ENCODE measurements at regions not wholly inside any gene's neighbourhood (a gene's known extent, or its start where the extent isn't known, plus 50 kb on each side); places are given as distances from the start of the nearest gene placed in this dataset.

DNA sequence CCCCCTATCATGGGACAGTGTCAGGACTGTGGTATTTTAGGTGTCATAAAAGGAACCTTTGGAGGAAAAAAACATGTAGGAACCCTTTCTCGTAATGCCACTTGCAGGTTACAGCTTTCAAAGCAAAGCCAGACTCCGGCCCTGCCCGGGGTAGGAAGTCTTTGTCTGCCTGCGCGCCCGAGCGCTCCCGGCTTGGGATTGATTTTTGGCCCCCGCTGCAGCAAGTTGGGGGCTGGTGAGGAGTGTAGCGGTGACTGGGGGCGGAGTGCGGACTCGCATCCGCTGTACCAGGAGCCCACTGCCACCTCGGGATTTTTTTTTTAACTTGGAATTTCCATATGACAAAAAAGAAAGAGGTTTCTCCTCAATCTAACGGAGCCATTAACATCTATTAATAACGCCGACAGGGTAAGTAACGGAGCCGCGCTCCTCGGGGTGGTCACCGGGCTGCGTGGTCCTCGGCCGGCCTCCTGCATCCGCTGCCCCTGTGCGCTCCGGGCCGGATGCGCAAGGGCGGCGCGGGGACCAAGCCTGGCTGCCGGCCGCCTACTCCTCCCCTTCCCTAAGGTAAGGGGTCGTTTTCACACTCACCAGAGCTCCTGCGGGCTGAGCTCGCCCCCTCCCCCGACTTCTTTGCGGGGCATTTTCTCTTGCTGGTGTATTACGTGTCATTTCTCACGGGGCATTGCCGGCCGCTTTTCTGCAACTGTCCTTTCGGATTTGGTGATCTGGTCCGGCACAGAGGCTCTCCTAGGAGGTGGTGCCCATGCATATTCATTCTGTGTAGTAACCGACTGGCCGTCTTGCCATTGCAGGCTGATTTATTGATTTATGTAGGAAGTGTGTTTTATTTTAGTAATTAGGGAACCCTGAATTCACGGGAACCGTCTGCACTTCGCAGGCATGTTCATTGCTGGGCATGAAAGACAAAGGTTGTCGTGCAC, 219.8 kb upstream of the TOPAZ1 start:
- no peak for DNase-seq (ENCODE audit: low spot score)

DNA sequence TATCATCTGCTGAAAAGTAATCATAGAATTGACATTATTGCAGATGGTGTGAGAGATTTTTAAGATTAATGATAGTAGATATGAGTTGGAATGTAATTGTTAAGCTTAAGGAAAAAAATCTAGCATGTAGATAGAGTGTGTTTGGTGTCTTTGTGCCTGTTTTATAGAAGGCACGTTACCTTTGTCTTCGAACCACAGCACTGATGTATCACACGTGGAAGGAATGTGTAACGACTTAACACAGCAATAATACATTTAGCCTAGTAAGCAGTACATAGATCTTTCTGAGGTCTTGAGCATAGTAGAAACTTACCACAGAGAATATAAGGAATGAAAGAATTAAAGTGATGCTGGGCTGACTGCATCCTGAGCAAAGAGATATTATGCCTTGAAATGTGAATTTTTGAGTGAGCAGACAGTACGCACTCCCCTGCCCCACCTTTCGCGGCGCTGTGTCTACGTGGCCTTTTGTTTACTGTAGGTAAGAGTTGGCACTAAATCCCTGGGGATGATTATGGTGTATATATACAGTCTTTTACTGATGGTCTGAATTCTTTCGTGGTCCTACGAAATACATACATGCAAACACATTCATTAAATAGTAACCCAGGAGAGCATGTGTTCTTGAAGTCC, 217.6 kb upstream of the TOPAZ1 start:
- no peak for DNase-seq (ENCODE audit: low spot score)

DNA sequence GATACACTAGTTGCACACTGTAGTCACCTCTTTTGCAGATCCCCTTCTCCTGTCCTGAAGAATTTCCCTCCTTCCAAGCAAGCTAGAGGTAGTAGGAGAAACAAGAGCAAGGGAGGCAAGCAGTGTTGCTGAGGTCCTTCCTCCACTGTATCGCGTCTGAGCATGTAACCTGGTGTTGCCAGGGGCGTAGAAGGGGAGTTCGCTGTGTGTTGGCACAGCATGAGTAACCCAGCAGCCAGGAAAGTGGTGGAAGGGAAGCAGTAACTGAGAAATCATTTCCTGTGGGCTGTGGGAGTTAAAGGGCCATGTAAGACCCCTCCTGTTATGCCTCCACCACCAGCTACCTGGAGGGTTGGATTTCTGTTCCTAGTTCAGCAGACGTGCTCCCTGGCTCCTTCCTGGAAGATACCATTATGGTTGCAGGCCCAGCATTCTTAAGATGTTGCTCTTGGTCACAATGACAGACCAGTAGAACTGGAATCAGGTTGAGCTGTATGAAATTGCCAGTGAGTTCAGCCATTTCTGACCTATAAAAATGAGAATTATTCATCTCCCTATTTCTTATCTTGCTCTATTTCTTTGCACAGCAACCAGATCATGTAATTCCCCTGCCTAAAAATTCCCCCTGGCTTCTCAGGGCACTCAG, 215.3 kb upstream of the TOPAZ1 start:
- no peak for DNase-seq (ENCODE audit: low spot score)

DNA sequence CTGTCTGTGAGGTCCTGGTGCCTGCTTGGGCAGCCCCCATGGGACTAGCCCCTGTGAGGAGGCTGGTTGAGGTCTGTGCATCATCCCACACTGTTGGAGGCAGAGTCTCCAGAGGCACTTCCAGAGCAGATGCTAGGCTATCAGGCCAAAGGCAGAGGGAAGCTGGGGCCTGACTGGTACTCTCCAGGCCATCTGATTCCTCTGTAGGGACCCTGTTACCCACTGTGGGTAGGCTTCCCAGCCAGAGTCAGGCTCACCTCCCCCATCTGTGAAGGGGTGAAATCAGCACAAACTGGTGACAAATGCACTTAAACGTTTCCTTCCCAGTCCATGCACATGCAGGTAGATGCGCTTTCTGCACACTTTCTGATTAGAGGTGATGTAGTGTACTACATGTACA, 212.6 kb upstream of the TOPAZ1 start:
- DNase-seq (ENCODE audit: low spot score) = no peak

DNA sequence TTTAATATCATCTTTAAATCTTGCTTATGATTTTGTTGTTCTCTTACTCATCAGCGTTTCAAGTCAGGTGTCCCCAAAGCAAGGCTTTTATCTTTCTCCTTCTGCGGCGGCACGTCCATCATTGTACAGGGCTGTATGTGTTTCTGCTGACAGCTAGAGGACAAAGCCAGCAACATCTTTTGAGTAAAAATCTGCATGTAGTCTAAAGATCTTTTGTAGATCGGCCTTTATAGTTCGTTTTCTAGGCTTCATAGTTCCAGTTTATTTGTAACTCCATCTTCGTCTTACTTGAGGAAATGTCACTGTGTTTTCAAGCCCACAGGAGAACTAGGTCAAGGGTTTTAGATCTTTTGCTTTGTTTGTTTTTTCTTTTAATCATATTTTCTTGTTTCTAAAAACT, 211.4 kb upstream of the TOPAZ1 start:
- DNase-seq (ENCODE audit: low spot score) = no peak

DNA sequence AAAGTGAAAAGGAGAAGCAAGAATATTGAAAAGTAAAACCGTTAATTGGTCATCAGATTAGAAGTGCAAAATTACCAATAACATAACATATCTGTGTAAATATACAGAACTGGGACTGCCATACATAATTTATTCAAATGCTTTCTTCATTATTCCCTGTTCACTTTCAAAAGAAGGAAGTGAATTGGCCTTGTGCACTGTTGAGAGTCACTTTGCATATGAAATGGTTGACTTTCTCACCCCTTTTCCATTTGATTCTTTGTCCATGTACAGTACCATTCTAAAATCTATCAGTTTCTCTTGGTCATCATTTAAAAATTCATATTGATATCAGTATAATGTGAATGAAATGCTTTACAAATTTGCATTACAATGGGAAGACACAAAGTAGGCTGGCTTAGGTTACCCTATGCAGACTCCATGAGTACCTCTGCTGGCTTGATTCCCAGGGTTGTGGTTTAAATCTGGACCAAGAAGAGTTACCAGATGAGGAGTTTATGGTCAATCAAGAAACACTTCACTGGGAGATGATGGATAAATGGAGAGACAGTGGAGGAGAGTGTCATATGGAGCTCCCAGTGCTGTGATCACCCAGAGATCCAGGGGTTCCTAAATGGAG, 210.9 kb upstream of the TOPAZ1 start:
- DNase-seq (ENCODE audit: low spot score) = no peak

DNA sequence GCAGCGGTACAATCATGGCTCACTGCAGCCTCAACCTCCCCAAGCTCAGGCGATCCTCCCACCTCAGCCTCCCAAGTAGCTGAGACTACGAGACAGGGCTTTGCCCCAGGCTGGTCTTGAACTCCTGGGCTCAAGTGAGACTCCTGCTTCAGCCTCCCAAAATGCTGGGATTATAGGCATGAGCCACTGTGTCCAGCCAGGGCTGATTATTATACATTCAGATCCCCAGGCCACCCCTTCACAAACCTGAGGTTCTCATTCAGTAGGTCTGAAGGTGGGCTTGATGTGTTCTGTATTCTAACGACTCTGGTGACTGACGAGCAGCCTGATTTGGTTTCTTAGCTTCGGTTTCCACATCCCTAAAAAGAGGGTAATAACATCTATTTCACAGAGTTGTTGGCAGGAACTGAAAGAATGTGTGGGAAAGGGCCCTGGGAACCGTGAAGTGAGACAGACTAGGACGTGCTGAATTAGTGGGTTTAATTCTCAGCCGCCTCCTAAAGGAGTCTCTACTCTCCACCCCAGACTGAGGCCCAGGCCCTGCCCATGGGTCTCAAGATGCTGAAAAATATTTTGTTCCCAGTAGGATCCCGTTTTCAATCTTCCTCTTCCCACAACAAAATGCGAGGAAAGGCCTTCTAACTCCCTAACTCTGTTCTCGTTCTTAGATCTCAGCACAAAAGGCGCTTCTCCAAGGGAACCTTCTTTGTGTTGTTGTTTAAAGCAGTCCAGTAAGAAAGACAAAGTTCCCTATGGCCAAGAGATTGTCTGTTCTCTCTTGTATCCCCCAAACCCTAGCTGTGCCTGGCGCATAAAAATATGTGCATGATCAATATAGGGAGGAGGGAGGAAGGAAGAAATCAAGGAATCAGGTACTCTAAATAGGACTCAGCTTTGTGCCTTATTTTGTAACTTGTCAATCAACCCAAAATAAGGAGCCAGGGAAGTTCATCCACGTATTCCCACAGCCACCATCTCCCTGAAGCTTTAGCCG, 210.0 kb upstream of the TOPAZ1 start:
- no peak for DNase-seq (ENCODE audit: low spot score)

DNA sequence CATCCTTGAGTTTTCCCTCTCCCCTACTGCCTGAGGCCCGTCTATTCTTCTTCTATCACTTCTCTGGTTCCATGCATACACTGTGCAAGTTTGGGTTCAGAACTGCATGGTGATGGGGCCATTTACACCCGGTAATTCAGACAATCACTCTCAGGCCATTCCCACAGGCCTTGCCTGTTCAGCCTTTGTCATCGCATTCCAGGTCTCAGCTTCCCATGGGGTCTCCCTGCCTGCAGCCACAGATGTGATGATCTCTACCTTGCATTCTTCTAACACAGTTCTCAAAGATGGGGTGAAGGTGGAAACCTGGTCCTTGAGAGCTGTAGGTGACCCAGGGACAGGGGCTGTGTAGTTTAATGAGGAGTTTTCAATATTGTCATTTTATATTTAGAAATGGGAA, 209.2 kb upstream of the TOPAZ1 start:
- DNase-seq (ENCODE audit: low spot score) = no peak

DNA sequence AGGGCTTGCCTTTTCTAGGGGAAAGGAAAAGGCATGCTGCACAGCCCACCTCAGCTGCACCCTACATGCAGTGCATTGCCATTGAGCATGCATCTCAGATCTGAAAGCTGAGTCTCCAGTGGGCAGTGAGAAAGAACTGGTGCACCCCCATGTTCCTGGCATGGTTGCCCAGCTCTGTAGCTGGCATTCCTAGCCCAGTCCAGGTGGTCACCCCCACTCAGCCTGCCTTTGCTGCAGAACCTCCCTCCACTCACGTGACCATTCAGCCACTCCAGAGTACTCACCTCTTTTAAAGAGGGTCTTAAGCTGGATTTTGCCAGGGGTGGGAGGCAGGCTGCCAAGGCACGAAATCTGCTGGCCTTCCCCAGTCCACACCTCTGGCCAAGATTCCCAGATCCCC, 208.6 kb upstream of the TOPAZ1 start:
- DNase-seq (ENCODE audit: low spot score) = no peak

DNA sequence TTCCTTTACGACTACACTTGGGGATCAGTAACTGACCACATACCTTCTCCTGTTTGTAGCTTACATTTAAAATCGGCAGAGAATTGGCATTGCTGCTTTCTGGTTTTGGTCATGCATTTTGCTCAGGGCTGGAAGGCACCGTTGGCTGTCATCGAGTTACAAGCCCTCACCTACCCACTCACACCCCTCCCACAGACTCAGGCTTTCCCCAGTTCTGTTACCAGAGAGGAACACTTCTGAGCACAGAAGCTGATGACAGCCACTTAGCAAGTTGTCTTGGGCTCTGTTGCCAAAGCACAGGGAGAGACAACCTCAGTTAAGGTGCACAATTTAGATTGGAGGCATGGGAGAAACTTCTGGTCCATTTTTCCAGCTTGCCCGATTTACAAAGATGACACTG, 204.8 kb upstream of the TOPAZ1 start:
- no peak for DNase-seq (ENCODE audit: low spot score)

DNA sequence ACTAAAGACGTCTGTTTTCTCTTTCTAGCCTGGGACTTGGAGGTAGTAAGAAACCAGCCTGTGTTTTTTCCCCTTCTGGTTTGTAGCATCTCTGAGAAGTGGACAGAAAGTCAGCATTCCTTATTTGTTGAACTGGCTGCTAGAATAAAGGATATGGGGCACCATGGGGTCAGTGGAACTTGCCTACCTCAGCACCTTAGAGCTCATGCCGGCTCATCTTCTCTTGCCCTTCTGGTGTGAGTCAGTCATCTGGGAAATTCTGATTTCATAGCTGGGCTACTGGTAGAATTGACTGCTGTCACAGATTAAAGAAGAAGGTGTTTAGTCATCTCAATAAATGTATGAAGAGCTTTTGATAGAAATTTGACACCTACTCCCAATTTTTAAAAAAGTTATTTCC, 202.7 kb upstream of the TOPAZ1 start:
- DNase-seq (ENCODE audit: low spot score) = no peak

DNA sequence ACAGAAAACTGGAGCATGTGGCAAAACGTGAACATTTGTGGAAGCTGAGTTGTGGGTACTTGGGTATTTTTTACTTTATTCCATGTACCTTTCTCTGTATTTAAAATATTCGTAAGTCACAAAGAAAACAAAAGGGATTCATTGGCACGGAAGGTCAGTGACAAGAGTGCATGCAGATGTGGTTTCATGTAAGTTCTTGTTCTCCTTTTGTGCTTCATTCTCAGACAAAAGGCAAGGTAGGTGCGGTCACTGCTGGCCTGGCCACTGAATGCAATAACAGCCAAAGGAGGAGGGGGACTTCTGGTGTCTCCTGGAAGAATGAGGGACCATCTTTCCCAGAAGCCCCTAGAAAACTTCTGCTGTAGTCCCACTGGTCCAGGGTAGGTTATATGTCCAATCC, 200.0 kb upstream of the TOPAZ1 start:
- no peak for DNase-seq (ENCODE audit: low spot score)

DNA sequence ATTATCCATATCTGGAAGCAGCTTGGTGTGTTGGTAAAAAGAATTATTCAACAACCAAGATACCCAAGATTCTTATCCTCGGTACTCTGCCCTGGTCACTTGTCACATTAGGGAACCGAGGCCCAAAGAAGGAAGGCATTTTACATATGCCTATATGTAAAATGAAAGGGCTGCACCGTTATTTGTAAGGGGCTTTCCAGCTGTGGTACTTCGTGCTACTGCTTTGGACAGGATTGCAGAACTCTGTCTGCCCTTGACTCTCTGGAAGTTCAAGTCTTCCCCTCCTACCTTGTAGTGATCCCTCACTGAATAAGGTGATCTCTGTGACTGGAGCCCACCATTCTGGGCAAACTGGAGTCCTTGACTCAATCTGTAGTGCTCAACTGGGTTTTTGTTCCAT, 198.9 kb upstream of the TOPAZ1 start:
- no peak for DNase-seq (ENCODE audit: low spot score)

DNA sequence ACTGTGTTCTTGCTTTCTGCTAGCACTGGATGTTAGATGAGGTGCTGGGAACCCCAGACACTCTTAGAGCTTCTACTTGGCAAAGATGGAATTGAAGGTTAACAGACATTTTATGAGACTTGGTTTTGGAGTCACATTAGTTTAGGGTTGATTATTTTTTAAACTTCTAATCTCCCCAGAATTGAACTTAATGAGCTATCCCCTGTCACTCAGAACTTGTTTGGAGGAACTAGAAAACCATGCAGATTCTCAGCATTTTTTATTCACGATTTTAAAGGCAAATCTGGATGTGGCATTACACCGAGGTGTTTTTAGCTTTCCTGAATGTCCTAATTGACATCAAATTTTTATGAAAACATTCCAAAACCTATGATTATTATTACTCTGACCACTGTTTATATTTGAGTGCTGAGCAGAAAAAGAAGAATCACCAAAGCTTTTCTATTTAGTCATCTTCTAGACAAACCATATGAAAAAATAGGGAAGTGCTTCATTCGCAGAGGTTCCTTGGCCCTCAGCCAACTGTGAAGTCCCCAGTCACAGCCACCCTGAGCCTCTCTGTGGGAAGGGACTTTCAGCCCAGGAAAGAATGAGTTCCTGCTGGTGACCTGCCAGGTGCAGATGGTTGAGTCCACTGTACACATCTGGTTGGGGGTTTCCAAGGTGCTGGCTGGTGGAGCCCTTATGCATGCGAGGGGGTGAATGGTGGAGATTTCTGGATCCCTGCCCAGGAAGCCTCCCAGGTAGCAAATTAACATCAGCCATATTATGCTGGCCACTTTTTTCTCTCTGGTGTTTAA, 196.0 kb upstream of the TOPAZ1 start:
- DNase-seq (ENCODE audit: low spot score) = no peak

DNA sequence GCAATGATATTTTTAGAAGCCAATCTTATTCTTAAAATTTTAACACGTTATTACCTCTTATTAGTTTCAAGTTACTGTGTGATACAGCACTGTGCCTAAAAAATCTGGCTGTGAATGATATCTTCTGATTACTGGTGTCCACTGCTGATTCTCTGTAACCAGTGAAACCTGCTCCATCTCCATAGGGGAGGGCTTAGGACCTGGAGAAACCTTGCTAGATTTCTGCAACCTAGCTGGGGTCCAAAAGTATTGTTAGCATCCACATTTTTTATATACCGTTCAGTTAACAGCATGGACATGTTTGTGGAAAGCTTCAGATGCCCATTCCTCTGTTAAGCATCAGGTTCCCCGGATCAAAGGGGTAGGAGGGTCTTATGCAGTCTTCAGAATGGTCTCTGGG, 193.9 kb upstream of the TOPAZ1 start:
- DNase-seq (ENCODE audit: low spot score) = no peak

DNA sequence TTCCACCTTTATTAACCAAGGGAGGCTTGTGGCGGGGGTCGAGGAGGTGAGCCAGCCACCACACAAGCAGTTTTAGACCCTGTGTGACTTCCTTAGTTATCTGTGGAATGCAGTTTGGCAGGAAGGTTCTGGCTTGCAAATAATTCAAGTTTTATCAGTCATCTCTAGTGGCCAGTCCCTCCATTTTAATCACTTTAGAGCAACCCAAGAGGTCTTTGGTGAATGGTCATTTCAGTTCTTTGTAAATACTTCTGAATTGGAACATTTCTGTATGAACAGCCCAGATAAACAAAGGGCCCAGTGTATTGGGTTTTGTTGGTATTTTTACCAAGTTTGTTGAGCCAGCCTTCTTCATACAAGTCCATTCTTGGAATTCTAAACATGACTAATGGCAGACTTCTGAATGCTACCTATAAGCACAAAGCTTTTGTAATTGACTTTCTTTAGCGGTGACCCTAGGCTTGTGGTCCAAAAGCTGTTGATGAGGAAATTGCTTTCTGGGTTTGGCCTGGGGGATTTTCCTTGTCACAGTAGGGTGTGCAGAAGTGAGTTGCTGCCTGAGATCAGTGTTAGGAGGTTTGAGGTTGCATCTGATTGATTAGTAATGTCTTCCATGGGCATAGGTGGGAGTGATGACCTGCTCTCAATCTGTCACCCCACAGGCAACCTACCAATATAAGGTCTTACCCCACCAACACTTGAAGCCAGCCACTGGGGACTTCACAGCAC, 193.3 kb upstream of the TOPAZ1 start:
- no peak for DNase-seq (ENCODE audit: low spot score)

DNA sequence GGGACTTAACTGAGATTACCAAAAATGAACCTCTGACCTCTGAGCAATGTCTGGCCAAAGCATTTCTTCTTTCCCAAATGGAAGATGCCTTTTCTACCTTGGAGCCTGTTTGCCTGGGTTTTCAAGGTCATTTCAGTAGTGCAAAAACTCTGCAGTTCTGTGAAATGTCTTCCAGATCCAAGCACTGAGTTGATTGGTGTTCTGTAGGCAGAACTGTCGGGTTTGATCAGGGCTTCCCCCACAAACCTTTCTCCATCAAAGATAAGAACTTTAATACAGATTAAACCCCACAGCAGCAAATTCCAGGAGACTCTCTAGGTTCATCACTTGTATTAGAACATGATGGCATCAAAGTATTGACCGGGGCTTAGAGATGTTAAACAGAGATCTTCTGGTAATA, 192.7 kb upstream of the TOPAZ1 start:
- DNase-seq (ENCODE audit: low spot score) = no peak

DNA sequence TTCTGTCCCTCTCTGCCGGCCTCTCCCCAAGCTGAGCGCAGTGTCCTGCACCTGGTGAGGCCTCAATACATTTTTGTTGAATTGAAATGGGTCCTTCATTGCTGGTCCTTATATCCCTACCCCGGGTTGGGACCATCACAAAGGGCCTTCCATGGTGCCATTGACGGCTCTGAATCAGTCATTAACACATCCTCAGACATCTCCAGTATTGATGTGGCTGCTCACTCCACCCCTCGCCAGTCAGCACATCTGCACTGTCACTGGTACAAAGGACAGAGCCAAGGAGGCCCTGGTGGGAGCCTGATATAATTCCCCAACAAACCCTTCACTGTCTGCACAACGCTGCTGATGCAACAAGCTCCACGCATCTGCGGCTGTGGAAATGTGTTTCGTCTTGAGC, 191.6 kb upstream of the TOPAZ1 start:
- no peak for DNase-seq (ENCODE audit: low spot score)

DNA sequence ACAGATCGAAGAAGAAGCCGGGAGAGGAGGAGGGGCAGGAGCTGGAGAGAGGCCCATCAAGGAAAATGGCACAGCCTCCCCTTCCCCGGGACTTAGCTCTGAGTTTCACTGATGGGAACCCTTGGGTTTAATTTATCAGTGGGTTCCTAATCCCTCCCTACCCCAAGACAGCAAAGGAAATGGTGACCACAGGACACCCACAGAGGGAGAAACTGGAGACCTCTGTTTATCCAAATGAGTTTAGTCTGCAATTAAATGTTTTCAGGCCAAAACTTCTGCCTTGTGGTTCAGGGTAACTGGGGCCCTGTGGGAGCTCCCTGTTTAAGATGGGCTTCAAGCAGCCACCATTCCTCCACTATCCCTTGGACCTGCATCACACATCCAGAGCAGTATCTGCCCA, 190.8 kb upstream of the TOPAZ1 start:
- DNase-seq (ENCODE audit: low spot score) = no peak

DNA sequence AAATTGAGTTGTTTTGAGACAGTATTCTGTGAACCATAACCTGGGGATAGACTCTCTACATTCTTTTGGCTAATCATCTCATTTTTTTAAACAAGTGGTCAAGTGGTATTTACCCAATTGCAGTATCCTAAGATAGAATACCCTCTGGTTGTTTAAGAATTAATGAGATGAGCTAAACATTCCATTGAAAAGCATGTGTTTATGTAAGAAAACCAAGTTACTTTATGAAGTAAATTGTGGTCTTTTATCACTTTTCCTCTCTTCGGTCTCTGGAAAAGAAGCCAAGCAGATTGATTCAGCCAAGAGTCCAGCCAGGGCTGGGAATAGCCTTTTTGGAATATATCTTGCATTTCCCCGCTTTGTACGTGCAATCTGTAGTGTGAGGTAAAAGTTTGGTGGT, 185.7 kb upstream of the TOPAZ1 start:
- DNase-seq (ENCODE audit: low spot score) = no peak
